HG03575 (cell line): ENCODE measurements at regions not wholly inside any gene's neighbourhood (a gene's known extent, or its start where the extent isn't known, plus 50 kb on each side); places are given as distances from the start of the nearest gene placed in this dataset.
"Not testable (repeated sequence)": the region's sequence is repeated elsewhere in the genome, so short reads cannot be mapped to it uniquely, and the experiment has no call there.

ENCODE experiments used
- ATAC-seq: cut with Tn5 transposase; IDR thresholded peaks from one replicate; pipeline ENCODE4 v1.9.1; 2021; ENCODE audit not compliant: unreplicated experiment, insufficient number of reproducible peaks, low FRiP score; ENCODE audit errors: extremely low read depth

- ATAC-seq = no peak
These were observed 601.3 kb downstream of the IQCM start for GRCh38 chr4:149214301-149214700.

GRCh38 chr4:149211876-149212275 lies 603.8 kb downstream of the IQCM start:
- no peak for ATAC-seq

- no peak for ATAC-seq
These were observed 612.2 kb downstream of the IQCM start for GRCh38 chr4:149203256-149204001.

GRCh38 chr4:149202117-149202516 lies 613.5 kb downstream of the IQCM start:
- no peak for ATAC-seq

GRCh38 chr4:149199594-149199993 lies 616.0 kb downstream of the IQCM start:
- ATAC-seq = no peak

GRCh38 chr4:149194061-149194460 lies 621.6 kb downstream of the IQCM start:
- no peak for ATAC-seq

- ATAC-seq = no peak
These were observed 627.9 kb downstream of the IQCM start for GRCh38 chr4:149187726-149188125.

DNA sequence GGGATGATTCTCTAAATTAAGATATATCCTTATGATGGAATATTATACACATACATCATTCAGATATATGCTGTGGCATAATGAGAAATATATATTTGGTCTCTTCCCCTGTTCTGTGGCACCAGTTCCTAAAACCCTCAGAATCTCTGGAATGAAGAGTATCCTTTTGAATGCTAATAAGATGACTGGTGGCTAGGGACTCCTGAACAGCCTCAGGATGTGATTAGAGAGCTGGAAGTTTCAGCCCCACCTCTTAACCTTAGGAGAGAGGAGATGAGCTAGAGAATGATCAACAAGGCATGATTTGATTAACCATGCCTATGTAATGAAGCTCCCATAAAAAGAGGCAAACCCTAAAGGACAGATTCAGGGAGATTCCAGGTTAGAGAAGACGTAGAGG lies 632.0 kb downstream of the IQCM start:
- ATAC-seq = no peak

- not testable (repeated sequence) for ATAC-seq
These were observed 634.2 kb downstream of the IQCM start for GRCh38 chr4:149181459-149181858.

GRCh38 chr4:149176039-149176438 lies 639.6 kb downstream of the IQCM start:
- ATAC-seq = no peak

GRCh38 chr4:149175549-149175948 lies 640.1 kb downstream of the IQCM start:
- ATAC-seq = no peak

DNA sequence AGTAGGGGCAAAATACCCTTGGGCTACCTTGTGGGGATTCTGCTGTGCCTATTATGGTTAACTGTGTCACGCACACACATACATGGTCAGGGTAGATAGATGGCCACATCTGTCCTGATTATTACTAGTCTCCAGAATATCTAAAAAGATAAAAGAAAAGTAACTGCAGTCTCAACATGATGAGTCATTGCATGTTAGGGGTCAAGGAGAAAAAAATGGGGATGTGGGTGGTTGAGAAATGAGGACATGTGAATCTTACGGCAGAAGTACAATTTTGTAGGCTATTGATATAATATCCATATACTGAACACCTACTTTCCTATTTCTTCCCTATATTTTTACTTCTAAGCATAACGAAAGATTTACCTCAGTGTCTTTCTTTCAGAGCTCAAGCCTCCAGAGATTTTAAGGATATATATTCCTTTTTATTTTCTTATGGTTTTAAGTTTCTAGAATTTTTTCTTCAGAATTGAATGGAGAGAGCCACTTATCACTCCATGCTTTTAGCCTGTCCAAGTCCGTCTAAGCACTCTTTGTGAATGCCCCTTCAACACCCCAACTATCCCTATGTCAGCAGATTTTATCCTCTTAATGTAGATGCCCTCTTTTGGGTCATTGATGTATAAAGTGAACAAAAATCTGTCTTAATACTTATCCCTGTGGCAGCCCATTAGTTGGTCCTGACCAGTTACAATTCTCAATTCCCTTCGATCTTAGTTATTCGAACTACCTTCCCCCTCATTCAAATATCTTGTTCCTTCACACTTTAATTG lies 642.2 kb downstream of the IQCM start:
- no peak for ATAC-seq

GRCh38 chr4:149168645-149169044 lies 647.0 kb downstream of the IQCM start:
- no peak for ATAC-seq

- no peak for ATAC-seq
These were observed 648.8 kb downstream of the IQCM start for GRCh38 chr4:149166876-149167275.

DNA sequence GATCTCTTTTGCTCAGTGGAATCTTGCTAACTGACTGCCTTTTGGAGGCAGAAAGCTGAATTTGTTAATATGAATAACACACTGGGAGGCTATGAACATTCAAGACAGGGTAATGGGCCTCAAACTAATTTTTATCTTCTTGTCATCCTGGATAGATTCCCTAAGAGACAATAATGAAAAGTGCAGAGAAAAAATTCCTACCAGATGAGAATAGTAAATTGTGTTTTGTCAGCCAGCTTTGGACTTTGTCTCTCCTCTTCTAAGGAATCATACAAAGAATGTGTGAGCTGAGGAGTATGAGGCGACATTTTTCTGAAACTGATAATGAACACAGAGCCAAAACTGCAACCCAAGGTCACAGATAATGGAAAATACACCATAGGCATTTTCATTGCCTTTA lies 649.3 kb downstream of the IQCM start:
- no peak for ATAC-seq

GRCh38 chr4:149164282-149164681 lies 651.4 kb downstream of the IQCM start:
- ATAC-seq = no peak

- ATAC-seq = no peak
These were observed 654.4 kb downstream of the IQCM start for GRCh38 chr4:149161247-149161646.

GRCh38 chr4:149160370-149160769 lies 655.3 kb downstream of the IQCM start:
- ATAC-seq = no peak

DNA sequence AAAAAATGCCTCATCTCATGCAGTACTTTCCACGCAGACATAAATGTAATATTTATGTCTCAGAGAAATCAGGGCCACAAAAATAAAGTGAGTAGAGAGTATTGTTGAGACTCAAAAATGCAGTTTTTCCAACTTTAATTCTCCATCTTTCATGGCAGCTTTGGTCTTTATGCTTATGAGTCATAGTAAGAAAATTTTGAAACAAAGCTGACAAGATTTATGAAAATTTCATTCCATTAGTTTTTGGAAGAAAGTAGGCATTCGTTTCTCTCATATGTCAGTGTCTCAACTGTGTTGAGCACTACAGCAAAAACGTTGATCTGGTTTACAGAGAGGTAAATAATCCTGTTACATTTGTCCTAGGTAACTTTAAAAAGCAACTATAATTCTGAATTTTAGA lies 656.8 kb downstream of the IQCM start:
- ATAC-seq = no peak

DNA sequence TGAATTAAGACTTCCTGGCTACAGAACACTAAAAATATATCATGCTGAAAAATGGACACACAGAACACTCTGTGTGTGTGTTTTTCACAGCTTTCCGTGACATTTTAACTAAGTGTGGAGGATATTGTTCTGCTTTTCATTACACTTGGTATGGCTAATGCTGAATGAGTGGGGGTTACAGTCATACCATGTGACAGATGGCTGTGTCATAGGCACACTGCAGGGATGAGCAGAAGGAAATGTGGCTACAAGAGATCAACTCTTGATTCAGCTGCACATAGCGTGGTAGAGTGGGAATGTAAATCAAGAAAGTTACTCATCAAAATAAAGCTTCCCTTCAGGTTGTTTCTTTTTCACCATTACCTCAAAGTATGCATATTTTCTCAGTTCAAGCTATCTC lies 669.8 kb downstream of the IQCM start:
- ATAC-seq = no peak
